ACC112 (cell line): ENCODE measurements at regions not wholly inside any gene's neighbourhood (a gene's known extent, or its start where the extent isn't known, plus 50 kb on each side); places are given as distances from the start of the nearest gene placed in this dataset.
"Not testable (repeated sequence)": the region's sequence is repeated elsewhere in the genome, so short reads cannot be mapped to it uniquely, and the experiment has no call there.

Experiments
- H2AFZ ChIP-seq: fragments of 200-600 bp; sonication (generic); one replicate; pipeline ENCODE4 v1.6.0; 2017; ENCODE audit warnings: antibody characterized with exemption, low read length; ENCODE audit not compliant: unreplicated experiment
- H3K27ac ChIP-seq: fragments of 200-600 bp; sonication (generic); 2 replicates; pipeline ENCODE4 v1.5.1; 2014; ENCODE audit warnings: low read depth, mild to moderate bottlenecking, antibody characterized with exemption, low read length, moderate library complexity
- H3K27me3 ChIP-seq: fragments of 200-600 bp; sonication (generic); 2 replicates; pipeline ENCODE4 v1.6.1; 2014; ENCODE audit warnings: mild to moderate bottlenecking, antibody characterized with exemption, low read length, moderate library complexity, mixed read lengths; ENCODE audit not compliant: insufficient read depth
- H3K36me3 ChIP-seq: fragments of 200-600 bp; sonication (generic); 2 replicates; pipeline ENCODE4 v1.6.1; 2016; ENCODE audit warnings: mild to moderate bottlenecking, antibody characterized with exemption, low read length, moderate library complexity, mixed read lengths; ENCODE audit not compliant: insufficient read depth
- H3K4me1 ChIP-seq: fragments of 200-600 bp; sonication (generic); one replicate; pipeline ENCODE4 v1.6.1; 2016; ENCODE audit warnings: low read length, mixed read lengths; ENCODE audit not compliant: insufficient read depth, unreplicated experiment, control insufficient read depth
- H3K4me3 ChIP-seq: fragments of 200-600 bp; sonication (generic); 2 replicates; pipeline ENCODE4 v1.5.1; 2014; ENCODE audit warnings: mild to moderate bottlenecking, low read depth, low read length
- H3K79me2 ChIP-seq: fragments of 200-600 bp; sonication (generic); one replicate; pipeline ENCODE4 v1.6.0; 2016; ENCODE audit warnings: low read length; ENCODE audit not compliant: control insufficient read depth, unreplicated experiment, insufficient read depth

GRCh38 chr2:47632754-47633153 is 62.0 kb upstream of the KCNK12 start:
- Histone ChIP-seq H3K79me2 (no peaks in the 10 kb centered on the region), H2AFZ (no peak overlapping the region), H3K4me1 (peaks cover 18% of the 10 kb centered on the region), H3K4me3 (no peak overlapping the region), H3K36me3 (no peaks in the 10 kb centered on the region), H3K27me3 (no peaks in the 10 kb centered on the region), H3K27ac (no peak overlapping the region)

DNA sequence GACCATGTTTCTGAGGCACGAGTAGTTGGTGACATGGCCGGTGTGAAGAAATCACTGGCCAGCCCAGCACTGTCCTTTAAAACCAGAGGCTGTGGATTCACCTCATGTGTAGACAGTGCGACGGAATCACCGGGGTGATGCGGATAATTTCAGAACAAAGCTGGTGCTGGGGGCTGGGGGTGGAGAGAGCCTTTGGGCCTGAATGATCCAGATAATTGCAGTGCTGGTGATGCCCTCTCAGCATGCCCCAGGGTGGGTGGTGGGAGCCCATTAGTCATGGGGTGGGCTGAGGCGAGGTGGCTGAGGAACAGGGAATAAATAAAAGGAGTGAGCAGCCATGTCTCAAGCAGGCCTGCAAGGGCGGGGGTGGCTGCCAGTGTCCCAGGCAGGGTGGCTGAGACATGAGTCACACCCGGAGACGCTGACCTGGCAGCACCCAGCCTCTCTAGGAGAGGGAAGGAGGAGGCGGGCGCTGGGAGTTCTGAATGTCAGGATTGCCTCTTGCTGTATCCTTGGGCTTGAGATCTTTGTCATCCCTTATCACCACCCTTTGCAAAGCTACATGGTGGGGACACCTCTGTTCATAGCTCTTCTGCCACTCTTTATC is 61.1 kb upstream of the KCNK12 start:
- peak overlapping the region; percentile 16 for H2AFZ ChIP-seq
- H3K27me3 ChIP-seq, result no peaks in the 10 kb centered on the region
- H3K4me1 ChIP-seq, result peaks cover 18% of the 10 kb centered on the region
- no peaks in the 10 kb centered on the region for H3K36me3 ChIP-seq
- no peaks in the 10 kb centered on the region for H3K79me2 ChIP-seq
- H3K27ac ChIP-seq, result no peak overlapping the region
- H3K4me3 ChIP-seq, result no peak overlapping the region

DNA sequence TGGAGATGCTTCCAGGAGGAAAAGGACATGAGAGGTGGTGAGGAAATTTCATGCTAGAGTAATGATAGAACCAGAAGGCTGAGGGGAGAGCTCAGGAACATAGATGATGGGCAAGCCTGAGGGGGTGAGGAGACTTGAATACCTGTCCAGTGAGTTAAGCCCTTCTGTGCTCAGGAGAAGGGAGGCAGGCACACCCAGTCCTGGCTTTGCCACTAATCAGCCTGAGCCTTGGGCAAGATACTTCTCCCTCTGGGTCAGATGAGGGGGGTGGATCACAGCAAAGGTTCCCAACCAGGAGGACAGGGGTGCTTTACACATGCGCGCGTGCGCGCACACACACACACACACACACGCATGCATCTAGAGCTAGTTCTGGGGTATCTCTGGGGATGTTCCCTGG is 60.5 kb upstream of the KCNK12 start:
- Histone ChIP-seq H3K27ac (no peak overlapping the region), H3K79me2 (no peaks in the 10 kb centered on the region), H3K4me1 (peaks cover 18% of the 10 kb centered on the region), H2AFZ (peak overlapping the region; percentile 16), H3K4me3 (no peak overlapping the region), H3K36me3 (no peaks in the 10 kb centered on the region), H3K27me3 (no peaks in the 10 kb centered on the region)

- Histone ChIP-seq H3K36me3 (no peaks in the 10 kb centered on the region), H2AFZ (no peak overlapping the region), H3K27ac (no peak overlapping the region), H3K27me3 (peaks cover 11% of the 10 kb centered on the region; the same call in 1 of the 2 replicates), H3K4me1 (peaks cover 18% of the 10 kb centered on the region), H3K79me2 (no peaks in the 10 kb centered on the region), H3K4me3 (no peak overlapping the region)
These were observed 59.0 kb upstream of the KCNK12 start for GRCh38 chr2:47629501-47630460.

DNA sequence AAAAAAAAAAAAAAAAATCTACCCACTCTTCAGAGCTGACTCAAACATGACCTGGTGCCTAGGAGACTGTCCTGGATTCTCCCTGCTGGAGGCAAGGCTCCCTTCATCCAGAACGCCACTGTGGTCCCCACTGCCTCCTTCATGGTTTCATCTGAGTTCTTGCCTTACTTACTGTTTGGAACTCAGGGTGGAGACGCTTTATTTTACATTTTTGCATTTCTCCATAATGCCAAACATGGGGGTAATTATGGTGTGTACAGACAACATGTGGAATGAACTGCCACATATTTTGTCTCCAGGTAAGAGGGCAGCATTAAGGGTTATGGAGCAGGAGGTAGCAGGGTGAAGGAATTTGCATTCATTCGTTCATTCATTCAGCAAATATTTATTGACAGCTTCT is 58.1 kb upstream of the KCNK12 start:
- Histone ChIP-seq H3K4me1 (peaks cover 18% of the 10 kb centered on the region), H3K36me3 (no peaks in the 10 kb centered on the region), H3K27ac (no peak overlapping the region), H3K79me2 (no peaks in the 10 kb centered on the region), H3K27me3 (peaks cover 11% of the 10 kb centered on the region; the same call in 1 of the 2 replicates), H2AFZ (no peak overlapping the region), H3K4me3 (no peak overlapping the region)

GRCh38 chr2:47626664-47627063 is 55.9 kb upstream of the KCNK12 start:
- H2AFZ ChIP-seq, result no peak overlapping the region
- H3K79me2 ChIP-seq, result no peaks in the 10 kb centered on the region
- H3K27me3 ChIP-seq, result peaks cover 11% of the 10 kb centered on the region; the same call in 1 of the 2 replicates
- no peak overlapping the region for H3K4me3 ChIP-seq
- no peaks in the 10 kb centered on the region for H3K36me3 ChIP-seq
- no peak overlapping the region for H3K27ac ChIP-seq
- peaks cover 5% of the 10 kb centered on the region for H3K4me1 ChIP-seq

GRCh38 chr2:47623140-47623539 is 52.4 kb upstream of the KCNK12 start:
- H3K36me3 ChIP-seq, H3K4me3 ChIP-seq, H3K79me2 ChIP-seq, H3K4me1 ChIP-seq, H3K27ac ChIP-seq, H2AFZ ChIP-seq: not testable (repeated sequence)
- H3K27me3 ChIP-seq, result peaks cover 11% of the 10 kb centered on the region; the same call in 1 of the 2 replicates

GRCh38 chr2:47620770-47621437 is 50.1 kb upstream of the KCNK12 start:
- Histone ChIP-seq H3K4me3 (no peak overlapping the region), H3K27ac (no peak overlapping the region), H3K4me1 (no peaks in the 10 kb centered on the region), H3K27me3 (peaks cover 30% of the 10 kb centered on the region), H3K79me2 (no peaks in the 10 kb centered on the region), H2AFZ (no peak overlapping the region), H3K36me3 (no peaks in the 10 kb centered on the region)
